HG03342 (cell line): ENCODE measurements at regions not wholly inside any gene's neighbourhood (a gene's known extent, or its start where the extent isn't known, plus 50 kb on each side); places are given as distances from the start of the nearest gene placed in this dataset.

Source experiments
- ATAC-seq: cut with Tn5 transposase; IDR thresholded peaks from one replicate; pipeline ENCODE4 v1.9.1; 2021; ENCODE audit warnings: mild to moderate bottlenecking, moderate library complexity; ENCODE audit not compliant: unreplicated experiment

DNA sequence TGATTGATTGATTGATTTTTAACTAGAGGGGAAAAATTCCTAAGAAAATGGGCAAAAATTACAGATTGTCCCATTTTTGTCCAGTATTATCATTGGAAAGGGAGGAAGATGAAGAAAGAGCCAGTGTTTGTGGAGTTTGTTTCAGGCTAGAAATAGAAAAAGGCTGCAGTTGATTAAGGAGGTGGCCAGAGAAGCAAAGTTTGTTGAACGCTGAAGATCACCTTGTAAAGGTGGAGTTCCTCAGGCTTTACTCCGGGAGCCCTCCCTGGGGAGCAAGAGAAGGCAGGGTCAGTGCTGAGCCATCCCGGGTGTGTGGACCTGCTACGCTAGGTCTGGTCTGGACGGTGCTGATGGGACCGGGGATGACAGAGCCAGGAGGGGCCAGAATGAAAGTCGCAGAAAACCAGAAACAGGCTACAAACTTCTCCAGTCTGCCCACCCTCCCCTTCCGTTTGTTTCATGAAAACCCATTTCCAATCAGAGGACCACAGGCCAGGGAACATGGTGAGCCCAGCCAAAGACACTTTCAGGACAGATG, 222.6 kb upstream of the FOXF1 start:
- no peak for ATAC-seq

DNA sequence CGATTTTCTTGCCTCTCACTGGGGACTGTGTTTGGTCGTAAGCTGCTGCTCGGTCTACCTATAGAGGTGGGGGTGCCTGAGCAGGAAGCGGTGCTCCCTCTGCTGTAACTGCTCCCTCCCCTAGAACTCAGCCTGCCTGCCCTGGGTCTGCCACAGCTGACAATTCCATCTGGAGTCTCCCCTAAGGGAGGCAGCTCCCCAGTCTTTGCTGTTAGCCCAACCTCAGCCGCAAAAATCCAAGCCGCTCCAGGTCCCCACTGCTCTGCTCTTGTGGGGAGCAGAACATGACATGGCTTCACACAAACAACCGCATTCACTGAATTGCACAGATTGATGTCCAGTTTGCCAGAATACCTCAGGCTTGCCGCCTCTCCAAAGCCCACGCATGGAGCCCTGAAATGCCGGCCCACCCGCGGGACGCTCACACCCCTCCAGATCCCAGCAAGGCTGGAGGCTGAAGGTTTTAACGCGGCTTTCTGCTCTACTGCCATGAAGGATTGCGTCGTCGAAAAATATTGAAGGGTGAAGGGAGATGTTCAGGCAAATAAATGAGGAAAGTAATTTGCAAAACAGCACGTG, 221.5 kb upstream of the FOXF1 start:
- no peak for ATAC-seq

DNA sequence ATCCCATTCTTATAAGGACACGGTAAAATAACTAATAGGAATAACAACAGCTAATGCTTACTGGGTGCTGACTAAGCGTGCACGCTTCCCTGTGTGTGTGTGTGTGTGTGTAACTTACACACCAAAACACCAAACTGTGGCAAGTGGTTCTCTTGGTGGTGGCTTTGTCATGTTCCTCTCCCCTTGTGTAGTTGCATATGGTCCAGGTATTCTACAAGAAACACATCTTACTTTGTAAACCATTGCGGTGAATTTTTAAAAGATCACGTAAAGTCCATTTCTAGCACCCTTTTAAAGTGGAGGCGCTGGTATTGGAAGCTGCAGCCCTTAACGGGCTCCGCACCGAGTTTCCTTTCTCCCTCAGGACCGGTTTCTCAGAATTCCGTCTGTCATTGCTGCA, 221.0 kb upstream of the FOXF1 start:
- ATAC-seq, result no peak

DNA sequence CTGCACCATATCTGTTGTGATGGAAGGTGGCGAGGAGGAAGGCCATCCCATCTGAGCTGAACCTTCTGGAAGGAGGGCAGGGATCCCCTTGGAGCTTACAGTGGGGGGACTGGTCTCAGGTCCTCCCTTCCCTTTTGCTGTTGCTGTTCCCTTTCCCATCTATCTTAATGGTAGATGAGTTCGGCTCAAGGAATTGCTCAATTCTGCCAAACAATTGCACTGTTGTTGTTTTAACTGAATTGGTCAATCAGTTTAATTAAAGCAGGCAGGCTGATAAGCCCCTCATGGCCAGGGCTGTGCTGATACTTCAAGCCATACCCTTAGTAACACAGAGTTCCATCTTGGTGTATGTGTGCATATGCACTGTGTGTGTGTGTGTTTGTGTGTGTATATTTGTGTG, 220.4 kb upstream of the FOXF1 start:
- no peak for ATAC-seq

DNA sequence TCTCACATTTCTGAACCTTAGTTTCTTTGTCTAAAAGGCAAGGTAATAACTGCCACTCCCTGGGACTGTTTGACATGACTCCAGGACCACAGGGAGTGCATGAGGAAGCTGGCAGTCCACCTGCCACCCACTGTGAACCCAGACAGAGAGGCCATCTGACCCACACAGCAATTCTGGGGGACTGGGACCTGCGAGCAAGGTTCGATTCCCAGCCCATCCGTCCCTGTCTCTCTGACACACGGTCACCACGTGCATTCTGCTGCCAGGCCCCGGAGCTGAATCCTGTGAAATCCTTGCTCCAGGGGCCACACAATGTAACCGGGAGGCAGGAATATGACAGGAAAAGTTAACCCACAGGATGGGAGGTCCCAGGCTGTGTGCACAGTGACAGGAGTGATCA, 218.8 kb upstream of the FOXF1 start:
- no peak for ATAC-seq

DNA sequence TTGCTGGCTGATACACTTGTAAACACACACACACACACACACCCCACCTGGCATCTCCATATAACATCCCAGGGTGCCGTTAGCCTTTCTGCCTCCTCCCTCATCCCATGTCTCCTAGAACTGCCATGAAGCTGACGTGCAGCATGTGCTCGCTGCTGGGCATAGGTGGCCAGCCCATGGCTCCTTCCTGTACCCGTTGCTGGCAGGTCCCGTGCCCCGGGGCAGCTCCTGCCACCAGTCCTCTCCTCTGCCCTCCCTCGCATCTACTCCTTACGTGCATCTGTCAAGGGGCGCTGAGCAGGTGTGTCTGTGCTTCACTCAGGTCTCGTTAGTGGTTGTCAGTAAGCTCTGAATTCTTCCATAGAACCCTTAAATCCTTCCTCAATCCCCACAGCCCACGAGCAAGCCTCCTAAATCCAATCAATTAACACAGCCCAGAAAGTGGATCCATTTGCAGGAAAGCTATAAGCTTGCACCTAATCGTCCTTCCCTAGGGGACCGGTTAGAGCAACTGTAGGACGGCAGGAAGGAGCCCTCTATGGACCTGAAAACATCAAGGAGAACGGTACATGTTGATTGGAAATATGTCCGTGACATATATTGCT, 218.1 kb upstream of the FOXF1 start:
- ATAC-seq, result no peak

DNA sequence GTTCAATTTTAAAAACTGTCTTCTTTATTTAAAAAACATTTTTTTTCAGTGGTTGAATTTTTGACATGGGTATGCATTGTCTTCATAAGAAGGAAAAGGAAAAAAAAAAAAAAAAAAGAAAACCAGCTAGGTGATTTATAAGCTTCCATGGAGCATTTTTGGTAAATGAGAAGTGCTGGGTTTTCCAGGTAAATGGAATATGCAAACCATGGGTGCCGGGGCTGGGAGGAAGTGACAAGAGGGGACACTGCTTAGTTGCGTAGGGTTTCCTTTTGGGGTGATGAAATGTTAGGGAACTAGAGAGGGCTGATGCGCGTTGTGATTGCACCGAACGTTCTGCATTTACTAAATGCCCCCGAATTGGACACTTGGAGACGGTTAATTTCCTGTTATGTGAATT, 217.4 kb upstream of the FOXF1 start:
- no peak for ATAC-seq

DNA sequence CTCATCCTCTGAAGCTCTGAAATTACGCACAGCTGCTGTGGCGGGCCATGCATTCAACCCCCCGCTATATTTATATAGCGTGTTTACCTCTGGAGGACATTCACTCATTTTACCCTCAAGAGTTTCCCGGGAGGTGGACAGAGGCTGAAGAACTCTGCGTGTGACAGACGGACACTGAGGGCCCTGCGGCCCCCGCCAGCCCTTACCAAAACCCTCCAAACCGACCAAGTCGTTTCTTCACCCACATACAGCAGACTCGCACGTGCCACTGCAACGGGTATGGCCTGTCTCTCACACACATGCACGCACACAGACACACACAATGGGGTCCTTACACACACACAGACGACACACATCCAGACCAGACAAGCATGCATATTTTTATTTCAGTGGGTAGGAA, 216.4 kb upstream of the FOXF1 start:
- no peak for ATAC-seq

DNA sequence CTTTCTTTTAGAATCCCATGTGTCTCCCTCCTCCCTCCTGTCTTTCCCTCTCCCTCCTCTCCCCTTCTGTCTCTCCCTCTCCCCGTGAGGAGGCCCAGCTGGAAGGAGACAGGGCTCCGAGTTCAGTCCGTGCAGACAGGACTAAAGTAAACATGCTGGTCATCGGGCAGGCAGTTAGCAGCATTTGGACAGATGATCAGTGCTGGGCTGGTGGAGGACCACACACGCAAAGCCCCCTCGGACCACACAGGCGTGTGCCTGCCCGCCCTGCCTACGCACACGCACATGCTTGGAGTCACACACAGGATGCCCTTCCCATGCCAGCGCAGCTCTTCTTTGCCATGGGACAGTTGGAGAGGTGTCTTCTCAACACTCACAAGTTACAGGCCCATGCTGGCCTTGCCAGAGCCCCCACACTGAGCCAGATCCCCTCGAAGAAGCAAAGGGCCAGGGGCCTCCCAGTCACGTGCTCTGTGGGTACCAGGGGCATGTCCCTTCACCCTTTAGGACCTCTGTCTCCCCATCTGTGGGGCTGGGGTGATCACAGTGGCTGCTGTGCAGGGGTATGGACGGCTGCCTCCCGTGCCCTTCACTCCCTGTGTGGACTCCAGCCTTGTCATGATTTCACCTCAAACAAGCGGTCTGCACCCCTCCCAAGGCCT, 215.7 kb upstream of the FOXF1 start:
- no peak for ATAC-seq

DNA sequence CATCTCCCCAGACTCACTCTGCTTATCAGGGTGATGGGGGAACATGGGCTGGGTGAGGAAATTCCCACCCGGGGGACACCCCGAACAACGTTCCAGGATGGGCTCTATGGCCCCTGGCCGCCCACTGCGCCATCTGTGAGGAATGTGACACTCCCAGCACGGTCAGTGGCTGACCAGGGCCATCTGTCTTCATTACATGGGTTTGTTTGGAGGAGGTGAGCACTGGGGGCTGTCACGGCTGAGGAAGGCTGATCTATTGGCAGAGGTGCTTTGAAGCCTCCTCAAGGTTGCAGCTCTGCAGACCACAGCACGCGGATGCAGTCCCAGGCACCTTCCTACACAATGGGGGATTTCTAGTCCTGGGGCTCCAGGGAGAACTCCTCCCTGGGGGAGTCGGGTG, 214.1 kb upstream of the FOXF1 start:
- ATAC-seq, result no peak

DNA sequence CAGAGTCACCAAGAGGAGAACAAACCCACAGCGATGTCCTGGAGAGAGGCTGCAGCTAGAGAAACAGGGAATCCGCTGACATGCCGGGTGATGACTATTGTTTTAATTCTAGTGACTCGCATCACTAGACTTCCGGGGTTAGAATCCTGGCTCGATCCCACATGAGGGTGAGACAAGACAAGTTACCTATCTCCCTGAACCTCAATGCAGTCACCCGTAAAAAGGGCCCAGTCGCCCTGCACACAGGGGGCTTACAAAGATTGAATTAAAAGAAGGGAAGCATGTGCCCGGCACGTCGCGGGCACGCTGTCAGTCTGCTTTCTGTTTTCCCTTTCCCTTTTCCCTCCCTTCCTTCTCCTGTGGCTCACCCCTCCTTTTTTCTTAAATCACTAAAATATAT, 212.9 kb upstream of the FOXF1 start:
- no peak for ATAC-seq

DNA sequence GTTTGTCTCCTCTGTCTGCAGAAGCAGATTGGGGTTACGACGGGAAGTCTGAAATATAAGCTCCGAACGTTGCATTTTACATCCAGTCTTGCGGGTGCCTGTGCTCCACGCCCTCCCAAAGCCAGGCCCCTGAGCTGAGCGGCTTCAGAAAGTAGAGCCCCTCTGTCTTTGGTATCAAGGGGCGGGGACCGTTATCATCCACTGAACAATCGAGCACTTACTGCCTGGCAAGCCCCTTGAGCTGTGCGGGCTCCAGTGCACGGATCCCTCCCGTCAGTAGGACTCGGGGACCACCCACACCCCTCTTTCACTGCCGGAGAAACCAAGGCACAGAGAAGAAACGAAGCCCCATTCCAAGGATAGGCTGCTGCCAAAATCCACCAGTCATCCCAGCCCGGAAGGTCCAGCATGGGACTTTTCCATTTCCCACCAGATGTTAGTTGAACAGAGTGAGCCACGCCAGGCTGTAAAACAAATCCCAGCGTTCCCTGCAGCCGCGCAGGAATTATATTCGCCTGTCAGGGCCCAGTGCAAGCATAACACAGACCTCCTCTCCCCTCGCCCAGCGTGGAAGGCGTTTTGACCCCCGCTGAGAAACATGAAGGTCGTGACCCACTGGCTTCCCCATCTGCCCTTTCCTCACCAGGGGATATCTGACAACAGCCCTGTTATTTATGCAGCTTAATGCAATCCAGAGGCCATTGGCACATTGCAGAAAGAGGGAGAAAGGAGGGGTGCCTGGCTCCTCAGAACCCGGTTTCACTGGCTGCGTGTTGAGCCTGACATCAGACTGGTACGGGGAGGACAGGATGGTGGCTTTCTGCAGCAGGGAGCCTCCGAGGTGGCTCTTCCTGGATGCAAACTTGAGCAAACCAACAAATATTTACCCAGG, 212.2 kb upstream of the FOXF1 start:
- no peak for ATAC-seq

DNA sequence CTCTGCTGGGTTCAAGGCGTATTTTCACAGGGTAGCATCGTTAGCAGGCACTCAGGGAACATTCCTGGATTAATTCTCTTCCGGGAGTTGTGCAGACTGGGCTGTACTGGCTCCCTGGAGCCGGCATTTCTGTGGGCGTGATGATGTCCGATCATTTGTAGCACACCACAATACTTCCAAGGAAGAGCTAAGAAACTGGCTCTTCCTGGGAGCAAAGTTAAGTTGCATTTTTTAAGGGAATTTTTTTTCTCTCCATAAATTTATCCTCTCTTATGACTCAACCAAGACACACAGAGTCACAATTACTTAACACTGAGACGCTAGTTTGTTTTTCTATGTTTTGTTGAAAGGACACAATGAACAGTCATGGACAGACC, 211.6 kb upstream of the FOXF1 start:
- ATAC-seq, result no peak

DNA sequence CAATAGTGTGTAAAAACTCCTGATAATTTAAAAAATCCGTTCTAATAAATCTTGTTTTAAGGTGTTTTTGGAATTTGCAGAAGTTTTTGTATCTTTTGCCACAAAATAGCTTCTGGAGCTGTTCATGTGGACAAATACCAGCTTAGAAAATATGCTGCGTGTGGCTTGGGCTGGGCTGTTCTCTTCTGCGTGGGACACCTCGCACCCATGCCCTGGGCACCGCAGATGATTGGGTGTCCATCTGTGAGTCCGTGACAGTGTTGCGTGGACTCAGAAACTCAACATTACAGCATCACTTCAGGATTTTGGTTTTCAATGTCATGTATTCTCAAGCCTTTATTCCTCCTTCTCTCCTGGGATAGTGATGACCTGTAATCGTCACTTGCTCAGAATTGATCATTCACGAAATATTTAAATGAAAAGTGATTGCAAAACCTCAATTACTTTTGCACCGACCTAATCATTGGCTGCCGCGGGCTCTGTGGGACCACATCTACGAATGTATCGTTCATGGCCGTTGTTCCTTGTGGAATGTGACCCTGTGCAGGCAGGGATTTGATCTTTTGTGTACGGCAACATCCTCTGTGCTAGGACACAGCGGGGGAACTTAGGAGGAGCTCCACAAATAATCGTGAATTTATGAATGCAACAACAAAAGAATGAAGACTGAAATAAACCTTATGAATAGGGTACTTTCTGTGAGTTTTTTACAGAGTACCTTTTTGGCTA, 210.3 kb upstream of the FOXF1 start:
- no peak for ATAC-seq

DNA sequence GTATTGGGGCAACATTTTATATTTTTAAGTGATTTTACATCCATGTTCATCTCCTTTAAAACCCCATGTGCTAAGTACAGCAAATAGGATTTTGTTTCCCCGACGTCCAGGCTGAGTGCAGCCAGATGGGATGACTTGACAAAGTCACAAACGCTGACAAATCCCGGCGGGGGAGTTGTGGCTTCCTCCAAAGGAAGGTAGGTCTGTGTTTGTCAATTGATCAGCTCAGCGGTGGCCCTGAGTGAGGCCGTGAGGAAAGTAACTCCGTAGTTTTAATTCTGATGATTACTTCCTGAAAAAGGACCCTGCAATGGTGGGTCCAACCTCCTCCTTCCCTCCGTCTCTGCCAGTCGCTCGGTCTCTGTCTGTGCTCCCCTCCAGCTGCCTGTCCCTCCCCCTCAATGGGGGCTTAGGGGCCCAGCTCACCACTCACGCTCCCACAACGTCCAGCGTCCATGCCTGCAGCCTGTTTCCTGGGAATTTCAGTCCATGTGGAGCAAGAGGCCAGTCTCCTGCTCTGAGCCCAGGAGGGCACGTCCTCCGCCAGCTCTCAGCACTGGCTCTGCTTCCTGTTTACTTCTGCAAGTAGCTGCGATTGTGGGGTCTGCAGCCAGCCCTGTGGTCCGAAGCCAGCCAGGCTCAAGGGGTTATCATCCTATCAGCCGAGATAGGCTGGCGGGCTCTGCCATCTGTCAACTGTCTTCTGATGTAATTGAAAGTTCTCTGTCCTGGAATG, 209.4 kb upstream of the FOXF1 start:
- ATAC-seq, result no peak

DNA sequence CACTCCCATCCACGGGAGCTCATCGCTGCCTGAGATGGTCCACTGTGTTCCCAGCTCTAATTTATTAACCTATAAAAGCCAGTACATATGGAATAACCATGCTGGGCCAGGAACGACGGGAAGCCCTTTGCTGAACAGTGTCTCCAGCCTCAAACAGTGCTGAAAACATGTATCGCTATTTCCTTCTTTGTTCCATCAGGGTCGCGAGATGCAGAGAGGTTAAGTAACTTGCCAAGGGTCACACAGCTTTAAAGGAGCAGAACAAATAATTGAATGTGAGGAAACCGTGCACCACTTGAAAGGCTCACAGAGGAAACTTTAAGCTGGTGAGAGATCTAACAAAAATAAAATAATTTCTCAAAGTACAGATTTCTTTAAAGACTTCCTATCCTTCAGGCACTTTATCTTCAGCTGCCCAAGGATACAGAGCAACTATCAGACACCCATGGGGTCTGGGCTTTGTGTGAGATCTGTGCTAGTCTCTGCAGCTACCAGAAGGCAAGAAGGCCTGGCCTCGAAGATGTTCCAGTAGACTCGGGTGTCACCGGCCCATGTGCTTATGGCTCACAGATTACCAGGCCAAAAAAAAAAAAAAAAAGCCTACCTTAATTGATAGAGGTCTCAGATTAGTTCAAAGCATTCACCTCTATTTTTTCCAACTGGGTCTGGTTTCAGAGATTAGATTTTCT, 207.8 kb upstream of the FOXF1 start:
- ATAC-seq, result no peak

DNA sequence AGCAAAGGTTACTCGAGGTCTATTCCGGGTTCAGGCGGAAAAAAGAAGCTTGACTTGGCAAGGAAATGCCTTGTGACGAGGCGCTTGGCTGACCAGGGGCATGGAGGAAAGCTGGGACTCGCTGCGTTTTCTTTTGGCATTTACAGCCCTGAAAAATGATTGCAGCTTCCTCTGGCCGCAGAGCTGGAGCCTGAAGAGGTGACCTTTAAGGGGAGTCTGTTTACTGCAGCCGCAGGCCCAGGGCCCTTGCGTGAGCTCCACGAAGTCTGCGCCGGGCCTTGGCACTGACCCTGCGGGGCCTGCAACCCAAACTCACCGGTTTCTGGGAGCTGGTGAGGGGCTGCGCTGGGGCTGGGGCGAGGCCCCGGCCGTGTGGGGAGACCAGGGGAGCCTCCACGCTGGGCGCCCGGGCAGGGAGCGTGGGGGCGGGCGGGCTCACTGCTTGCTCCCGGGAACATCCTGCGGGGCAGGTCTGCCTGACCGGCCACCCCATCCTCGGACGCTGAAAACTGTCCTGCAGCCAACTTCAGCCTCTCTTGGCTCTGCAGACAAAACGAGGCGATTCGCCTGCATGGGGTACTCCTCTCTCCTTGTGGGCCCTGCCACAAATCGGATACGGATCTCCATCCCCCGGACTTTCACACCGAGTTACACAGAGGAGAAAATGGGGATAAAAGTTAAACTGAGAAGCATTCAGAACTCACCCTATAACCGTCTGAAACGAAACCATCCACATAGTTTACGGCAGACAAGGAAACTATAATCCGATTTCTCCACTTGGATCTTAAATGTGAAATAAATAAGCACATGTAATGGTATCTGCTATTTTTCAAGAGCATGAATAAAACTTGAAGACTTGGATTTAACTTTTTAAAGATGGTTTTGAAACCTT, 206.3 kb upstream of the FOXF1 start:
- no peak for ATAC-seq

DNA sequence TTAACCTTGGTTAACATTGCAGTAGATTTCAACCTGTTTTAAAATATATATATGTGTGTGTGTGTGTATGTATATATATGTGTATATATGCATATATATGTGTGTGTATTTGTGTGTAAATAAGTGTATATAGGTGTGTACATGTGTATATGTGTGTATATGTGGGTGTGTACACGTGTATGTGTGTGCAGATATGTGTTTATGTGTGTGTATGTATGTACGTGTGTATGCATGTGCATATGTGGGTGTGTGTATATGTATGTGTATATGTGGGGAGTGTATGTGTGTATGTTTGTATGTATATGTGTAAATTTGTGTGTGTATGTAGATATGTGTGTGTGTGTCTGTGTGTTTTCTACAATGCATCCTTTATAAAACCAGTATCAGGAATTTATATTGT, 205.5 kb upstream of the FOXF1 start:
- no peak for ATAC-seq

DNA sequence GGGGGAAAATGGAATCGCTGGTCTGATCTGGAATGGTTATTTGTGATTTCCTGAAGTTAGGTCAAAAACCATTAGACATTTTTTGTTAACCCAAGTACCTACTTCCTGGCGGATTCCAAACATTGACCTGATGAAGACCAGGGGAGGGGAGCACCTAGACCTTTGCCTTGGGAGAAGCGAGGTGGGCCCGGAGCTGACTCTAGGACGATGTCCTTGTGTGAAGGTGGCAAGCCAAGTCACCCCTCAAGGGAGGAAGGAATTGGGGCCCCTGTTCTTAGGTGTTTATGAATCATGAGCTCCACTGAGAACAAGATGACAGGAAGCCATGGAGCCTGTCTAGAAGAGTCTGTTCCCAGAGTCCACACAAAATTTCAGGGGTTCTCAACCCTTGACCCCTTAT, 204.9 kb upstream of the FOXF1 start:
- ATAC-seq, result no peak
